ENCODE measurements at regions not wholly inside any gene's neighbourhood (a gene's known extent, or its start where the extent isn't known, plus 50 kb on each side); places are given as distances from the start of the nearest gene placed in this dataset.

DNA sequence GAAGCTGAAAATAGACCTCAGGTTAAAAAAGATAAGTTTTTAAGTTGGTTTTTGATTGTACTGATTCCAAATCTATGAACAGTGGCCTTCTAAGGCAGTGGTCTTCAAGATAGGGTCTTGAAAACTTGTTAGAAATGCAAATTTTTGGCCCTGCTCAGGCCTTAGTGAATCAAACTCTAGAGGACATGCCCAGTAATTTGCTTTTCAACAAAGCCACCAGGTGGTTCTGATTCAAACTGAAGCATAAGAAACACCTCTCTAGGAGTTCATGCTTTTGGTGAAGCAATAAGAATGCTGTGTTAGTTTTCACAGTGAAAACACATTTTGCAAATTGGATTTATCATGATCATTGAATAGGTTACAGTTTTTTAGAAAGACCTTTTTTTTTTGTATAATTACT is 1849.4 kb upstream of the AGA start:
- H3K4me3 ChIP-seq (replicated peaks; ENCODE audit: low read depth, low read length) = no peak overlapping the region
- TF ChIP-seq CTCF (IDR thresholded peaks at IDR 0.05; ENCODE audit: low read length, missing control alignments) = no peak
- DNase-seq (ENCODE audit: low read depth) = no peak

DNA sequence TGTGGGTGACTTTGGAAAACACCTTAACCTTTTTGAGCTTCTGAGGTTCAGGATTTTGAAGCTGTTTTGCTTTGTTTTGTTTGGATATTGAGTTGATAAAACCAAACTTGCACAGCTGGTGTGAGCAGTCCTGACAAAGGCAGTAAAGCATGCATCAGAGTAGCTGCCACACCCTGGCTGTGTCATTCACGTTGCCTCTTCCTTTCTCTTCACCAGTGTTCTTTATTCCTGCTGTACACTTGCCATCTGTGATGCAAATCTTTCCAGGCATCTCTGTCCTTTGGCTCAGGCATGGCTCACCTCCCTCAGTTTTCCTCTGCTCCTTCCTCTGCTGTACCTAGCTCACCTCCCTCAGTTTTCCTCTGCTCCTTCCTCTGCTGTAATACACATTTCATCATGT is 1850.2 kb upstream of the AGA start:
- TF ChIP-seq CTCF (IDR thresholded peaks at IDR 0.05; ENCODE audit: low read length, missing control alignments) = no peak
- no peak overlapping the region for H3K4me3 ChIP-seq (replicated peaks; ENCODE audit: low read depth, low read length)
- DNase-seq (ENCODE audit: low read depth) = no peak

DNA sequence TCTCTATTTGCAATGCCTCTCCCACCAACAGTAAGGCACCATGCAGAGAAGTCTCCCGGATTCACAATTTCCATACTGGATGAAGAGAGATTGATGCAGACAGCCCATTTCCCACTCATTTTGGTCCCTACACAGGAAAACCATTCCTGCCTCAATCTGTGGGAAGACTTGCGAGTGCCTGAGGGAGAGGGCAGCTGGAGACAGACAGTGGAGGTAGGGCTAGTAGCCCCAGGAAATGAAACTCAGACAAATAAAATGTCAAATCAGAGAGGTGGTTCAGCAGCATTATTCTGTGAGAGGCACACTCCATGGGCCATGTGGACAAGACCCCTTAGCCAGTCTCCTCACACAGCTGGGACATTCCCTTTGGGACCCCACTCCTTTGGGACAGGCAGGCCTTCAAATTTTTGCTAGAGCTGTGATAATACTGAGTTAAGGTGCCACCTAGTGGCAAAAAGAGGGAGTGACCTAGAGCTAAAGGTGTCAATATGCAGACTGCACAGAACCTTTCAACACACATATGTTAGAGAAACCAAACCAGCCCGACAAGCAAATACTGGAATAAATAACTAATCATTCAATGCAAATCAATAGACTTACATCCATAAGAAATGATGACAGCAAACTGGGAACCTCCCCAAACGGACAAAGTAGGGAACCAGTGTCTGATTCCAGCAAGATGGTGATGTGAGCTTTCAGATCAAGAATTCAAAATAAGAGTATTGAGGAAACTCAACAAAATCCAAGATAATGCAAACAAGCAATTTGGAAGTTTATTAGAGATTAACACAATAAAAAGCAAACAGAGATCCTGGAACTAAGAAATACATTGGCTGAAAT is 1865.3 kb upstream of the AGA start:
- no peak overlapping the region for H3K4me3 ChIP-seq (replicated peaks; ENCODE audit: low read depth, low read length)
- TF ChIP-seq CTCF (IDR thresholded peaks at IDR 0.05; ENCODE audit: low read length, missing control alignments) = peak; percentile 54
- peak; percentile 24 for DNase-seq (ENCODE audit: low read depth)

- no peak for DNase-seq (ENCODE audit: low read depth)
- TF ChIP-seq CTCF (IDR thresholded peaks at IDR 0.05; ENCODE audit: low read length, missing control alignments) = no peak
These were observed 1871.6 kb upstream of the AGA start for GRCh38 chr4:179313823-179314222.

DNA sequence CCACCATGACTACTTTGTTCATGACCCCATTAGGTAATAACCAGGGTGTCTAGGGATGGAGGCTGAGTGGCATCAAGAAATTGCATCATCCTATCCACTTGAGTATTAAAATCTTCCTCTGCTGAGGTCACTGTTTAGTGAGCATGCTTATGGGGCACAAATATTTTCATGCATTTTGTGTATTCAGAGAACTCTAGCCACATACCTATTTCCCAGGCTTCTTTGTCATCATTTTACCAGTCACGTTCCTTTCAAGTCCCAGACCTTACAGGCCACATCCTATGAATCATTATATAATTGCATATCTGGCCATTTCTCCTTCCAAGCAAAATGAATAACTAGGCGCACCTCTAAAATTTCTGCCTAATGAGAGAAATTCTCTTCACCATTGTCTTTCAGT is 1882.9 kb upstream of the AGA start:
- TF ChIP-seq CTCF (IDR thresholded peaks at IDR 0.05; ENCODE audit: low read length, missing control alignments) = no peak
- DNase-seq (ENCODE audit: low read depth) = no peak
- H3K4me3 ChIP-seq (replicated peaks; ENCODE audit: low read depth, low read length) = no peak overlapping the region

More at GRCh38 chr4:179313823-179314222, 1871.6 kb upstream of the AGA start:
- H3K4me3 ChIP-seq (replicated peaks; ENCODE audit: low read depth, low read length) = no peak overlapping the region

DNA sequence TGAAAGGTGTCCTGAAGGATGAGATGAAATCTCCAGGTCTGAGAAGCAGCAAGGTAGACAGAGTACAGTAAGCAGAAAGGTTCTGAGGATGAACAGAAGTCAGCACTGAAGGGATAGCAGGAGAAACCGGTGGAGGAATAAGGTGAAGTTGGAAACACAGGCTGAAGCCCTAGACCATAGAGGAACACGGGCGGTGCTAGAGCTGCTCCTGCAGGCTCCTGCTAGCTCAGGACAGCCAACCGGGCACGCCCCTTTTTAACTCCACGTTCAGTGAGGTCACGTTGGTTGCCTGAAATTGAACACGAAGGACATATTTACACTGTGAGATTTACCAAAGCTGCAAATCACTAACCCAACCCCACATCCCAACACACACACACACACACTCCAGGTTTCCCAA is 1886.4 kb upstream of the AGA start:
- no peak for DNase-seq (ENCODE audit: low read depth)
- no peak overlapping the region for H3K4me3 ChIP-seq (replicated peaks; ENCODE audit: low read depth, low read length)
- TF ChIP-seq CTCF (IDR thresholded peaks at IDR 0.05; ENCODE audit: low read length, missing control alignments) = no peak

DNA sequence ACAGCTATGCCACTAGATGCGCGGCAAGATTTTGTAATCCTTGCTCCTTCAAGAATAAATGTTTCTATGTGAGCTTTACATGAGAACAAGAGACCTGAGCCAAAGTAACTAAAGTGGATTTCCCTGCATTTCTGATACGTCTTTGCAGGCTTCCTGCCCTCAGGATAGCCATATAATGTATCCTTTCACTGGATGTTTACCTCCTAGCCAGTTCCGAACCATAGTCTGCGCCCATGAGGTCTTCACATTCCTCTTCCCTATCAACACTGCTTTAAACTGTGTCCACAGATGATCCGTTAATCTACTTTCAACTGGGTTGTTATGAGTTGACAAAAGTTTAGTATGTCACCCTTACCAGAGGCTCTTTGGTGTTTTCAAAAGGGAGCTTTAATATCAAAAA is 1889.1 kb upstream of the AGA start:
- TF ChIP-seq CTCF (IDR thresholded peaks at IDR 0.05; ENCODE audit: low read length, missing control alignments) = no peak
- no peak overlapping the region for H3K4me3 ChIP-seq (replicated peaks; ENCODE audit: low read depth, low read length)
- no peak for DNase-seq (ENCODE audit: low read depth)
